Kidney epithelial cell (primary cell): ENCODE measurements at regions not wholly inside any gene's neighbourhood (a gene's known extent, or its start where the extent isn't known, plus 50 kb on each side); places are given as distances from the start of the nearest gene placed in this dataset.
"Not testable (repeated sequence)": the region's sequence is repeated elsewhere in the genome, so short reads cannot be mapped to it uniquely, and the experiment has no call there.

Experiments used
- DNase-seq: peaks from one replicate; pipeline ENCODE4 v3.0.0-alpha.2; 2010; ENCODE audit warnings: low read depth
- H3K27me3 ChIP-seq: 2 replicates; pipeline ENCODE4 v1.6.0; 2011; ENCODE audit warnings: low read length; ENCODE audit not compliant: control insufficient read depth, insufficient read depth
- H3K36me3 ChIP-seq: 2 replicates; pipeline ENCODE4 v1.5.1; 2011; ENCODE audit warnings: low read length; ENCODE audit not compliant: control insufficient read depth, insufficient read depth
- H3K4me3 ChIP-seq: 2 replicates; pipeline ENCODE4 v1.5.1; 2011; ENCODE audit warnings: low read depth, mild to moderate bottlenecking, control low read depth, low read length
- TF ChIP-seq, protein P1 (sequence below): IDR thresholded peaks from 2 replicates; pipeline ENCODE4 v1.5.1; 2011; ENCODE audit warnings: mild to moderate bottlenecking, moderate library complexity, low read length, control low read depth, inconsistent platforms; ENCODE audit not compliant: insufficient read depth, poor library complexity, severe bottlenecking

DNA sequence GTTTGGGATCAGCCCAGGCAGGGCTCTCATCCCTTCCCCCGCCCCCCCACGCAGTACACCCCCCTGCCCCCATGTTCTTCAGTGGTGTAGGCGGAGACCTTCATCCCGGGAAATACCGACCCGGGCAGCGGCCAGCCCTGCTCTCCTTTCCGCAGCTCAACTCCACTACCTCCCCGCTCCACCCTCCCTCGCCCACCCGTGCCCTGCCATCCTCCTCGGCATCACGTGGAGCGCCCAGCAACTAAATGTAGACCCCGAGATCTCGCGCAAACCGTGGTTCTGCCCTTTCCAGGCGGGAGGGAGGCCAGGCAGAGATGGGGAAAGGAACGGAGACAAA, 1932.2 kb upstream of the DEFB115 start:
- TF ChIP-seq, protein P1, sequence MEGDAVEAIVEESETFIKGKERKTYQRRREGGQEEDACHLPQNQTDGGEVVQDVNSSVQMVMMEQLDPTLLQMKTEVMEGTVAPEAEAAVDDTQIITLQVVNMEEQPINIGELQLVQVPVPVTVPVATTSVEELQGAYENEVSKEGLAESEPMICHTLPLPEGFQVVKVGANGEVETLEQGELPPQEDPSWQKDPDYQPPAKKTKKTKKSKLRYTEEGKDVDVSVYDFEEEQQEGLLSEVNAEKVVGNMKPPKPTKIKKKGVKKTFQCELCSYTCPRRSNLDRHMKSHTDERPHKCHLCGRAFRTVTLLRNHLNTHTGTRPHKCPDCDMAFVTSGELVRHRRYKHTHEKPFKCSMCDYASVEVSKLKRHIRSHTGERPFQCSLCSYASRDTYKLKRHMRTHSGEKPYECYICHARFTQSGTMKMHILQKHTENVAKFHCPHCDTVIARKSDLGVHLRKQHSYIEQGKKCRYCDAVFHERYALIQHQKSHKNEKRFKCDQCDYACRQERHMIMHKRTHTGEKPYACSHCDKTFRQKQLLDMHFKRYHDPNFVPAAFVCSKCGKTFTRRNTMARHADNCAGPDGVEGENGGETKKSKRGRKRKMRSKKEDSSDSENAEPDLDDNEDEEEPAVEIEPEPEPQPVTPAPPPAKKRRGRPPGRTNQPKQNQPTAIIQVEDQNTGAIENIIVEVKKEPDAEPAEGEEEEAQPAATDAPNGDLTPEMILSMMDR: no peak
- H3K4me3 ChIP-seq: no peak overlapping the region
- no peak for DNase-seq
- no peaks in the 10 kb centered on the region for H3K36me3 ChIP-seq
- H3K27me3 ChIP-seq: no peaks in the 10 kb centered on the region

GRCh38 chr20:29325781-29326180, 1931.7 kb upstream of the DEFB115 start:
- not testable (repeated sequence) for H3K27me3 ChIP-seq, H3K36me3 ChIP-seq, DNase-seq, H3K4me3 ChIP-seq

- no peak for DNase-seq
- Histone ChIP-seq H3K36me3 (no peaks in the 10 kb centered on the region), H3K27me3 (no peaks in the 10 kb centered on the region), H3K4me3 (no peak overlapping the region)
- TF ChIP-seq, protein P1: no peak
Measured at GRCh38 chr20:29326376-29327070, 1930.9 kb upstream of the DEFB115 start.

- not testable (repeated sequence) for DNase-seq, H3K27me3 ChIP-seq, H3K4me3 ChIP-seq, H3K36me3 ChIP-seq
Measured at GRCh38 chr20:29327600-29328420, 1929.7 kb upstream of the DEFB115 start.

- not testable (repeated sequence) for H3K27me3 ChIP-seq, H3K4me3 ChIP-seq, DNase-seq, H3K36me3 ChIP-seq
Measured at GRCh38 chr20:29330429-29331115, 1926.9 kb upstream of the DEFB115 start.

DNA sequence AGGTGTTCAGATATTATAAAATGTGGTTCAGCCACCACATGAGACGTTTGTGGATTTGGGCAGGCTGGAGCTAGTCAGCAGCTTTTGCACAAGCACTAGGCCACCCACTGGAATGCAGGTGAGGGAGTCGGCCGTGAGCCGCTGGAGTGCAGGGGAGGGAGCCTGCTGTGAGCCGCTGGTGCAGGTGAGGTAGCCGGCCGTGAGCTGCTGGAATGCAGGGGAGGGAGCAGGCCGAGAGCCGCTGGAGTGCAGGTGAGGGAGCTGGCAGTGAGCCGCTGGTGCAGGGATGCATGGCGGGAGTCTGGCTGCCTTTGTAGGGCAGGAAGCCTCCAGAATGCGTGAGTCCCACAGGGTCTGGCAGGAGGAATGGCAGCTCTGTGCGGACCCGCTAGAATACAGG, 1907.6 kb upstream of the DEFB115 start:
- no peaks in the 10 kb centered on the region for H3K27me3 ChIP-seq
- no peaks in the 10 kb centered on the region for H3K36me3 ChIP-seq
- no peak for DNase-seq
- H3K4me3 ChIP-seq: no peak overlapping the region
- TF ChIP-seq, protein P1: no peak

- not testable (repeated sequence) for DNase-seq
Measured at GRCh38 chr20:29375937-29376336, 1881.5 kb upstream of the DEFB115 start.

GRCh38 chr20:29392853-29393252, 1864.6 kb upstream of the DEFB115 start:
- H3K4me3 ChIP-seq, H3K27me3 ChIP-seq, H3K36me3 ChIP-seq, DNase-seq: not testable (repeated sequence)

More at GRCh38 chr20:29375937-29376336, 1881.5 kb upstream of the DEFB115 start:
- not testable (repeated sequence) for H3K4me3 ChIP-seq, H3K36me3 ChIP-seq, H3K27me3 ChIP-seq
